ENCODE measurements at regions not wholly inside any gene's neighbourhood (a gene's known extent, or its start where the extent isn't known, plus 50 kb on each side); places are given as distances from the start of the nearest gene placed in this dataset.

GRCh38 chr9:80020056-80020455 is 448.3 kb downstream of the TLE4 start:
- in situ Hi-C loops (cut with HindIII; ENCODE audit: low pct_ligation_motif_present, low pct_unique_long_range_greater_than_20kb, low sequenced_read_pairs) = no loop called here
- DNase-seq = no peak

GRCh38 chr9:80013891-80014290 is 442.1 kb downstream of the TLE4 start:
- no peak for DNase-seq
- in situ Hi-C loops (cut with HindIII; ENCODE audit: low pct_ligation_motif_present, low pct_unique_long_range_greater_than_20kb, low sequenced_read_pairs) = no loop called here

GRCh38 chr9:80012557-80013330 is 441.0 kb downstream of the TLE4 start:
- DNase-seq = no peak
- in situ Hi-C loops (cut with HindIII; ENCODE audit: low pct_ligation_motif_present, low pct_unique_long_range_greater_than_20kb, low sequenced_read_pairs) = no loop called here

GRCh38 chr9:80009204-80009603 is 437.4 kb downstream of the TLE4 start:
- DNase-seq = no peak
- in situ Hi-C loops (cut with HindIII; ENCODE audit: low pct_ligation_motif_present, low pct_unique_long_range_greater_than_20kb, low sequenced_read_pairs) = no loop called here

GRCh38 chr9:80004714-80005113 is 432.9 kb downstream of the TLE4 start:
- in situ Hi-C loops (cut with HindIII; ENCODE audit: low pct_ligation_motif_present, low pct_unique_long_range_greater_than_20kb, low sequenced_read_pairs) = no loop called here
- DNase-seq = no peak

- in situ Hi-C loops (cut with HindIII; ENCODE audit: low pct_ligation_motif_present, low pct_unique_long_range_greater_than_20kb, low sequenced_read_pairs) = no loop called here
- DNase-seq = no peak
These were observed 418.8 kb downstream of the TLE4 start for GRCh38 chr9:79990536-79990935.

- in situ Hi-C loops (cut with HindIII; ENCODE audit: low pct_ligation_motif_present, low pct_unique_long_range_greater_than_20kb, low sequenced_read_pairs) = no loop called here
These were observed 417.3 kb downstream of the TLE4 start for GRCh38 chr9:79989079-79989478.

GRCh38 chr9:79988126-79988525 is 416.4 kb downstream of the TLE4 start:
- DNase-seq = no peak
- in situ Hi-C loops (cut with HindIII; ENCODE audit: low pct_ligation_motif_present, low pct_unique_long_range_greater_than_20kb, low sequenced_read_pairs) = no loop called here

More at GRCh38 chr9:79989079-79989478, 417.3 kb downstream of the TLE4 start:
- DNase-seq = no peak

- in situ Hi-C loops (cut with HindIII; ENCODE audit: low pct_ligation_motif_present, low pct_unique_long_range_greater_than_20kb, low sequenced_read_pairs) = no loop called here
- no peak for DNase-seq
These were observed 414.7 kb downstream of the TLE4 start for GRCh38 chr9:79986437-79986836.

- in situ Hi-C loops (cut with HindIII; ENCODE audit: low pct_ligation_motif_present, low pct_unique_long_range_greater_than_20kb, low sequenced_read_pairs) = no loop called here
- no peak for DNase-seq
These were observed 414.0 kb downstream of the TLE4 start for GRCh38 chr9:79985772-79986171.

GRCh38 chr9:79985264-79985663 is 413.5 kb downstream of the TLE4 start:
- in situ Hi-C loops (cut with HindIII; ENCODE audit: low pct_ligation_motif_present, low pct_unique_long_range_greater_than_20kb, low sequenced_read_pairs) = no loop called here
- DNase-seq = no peak

- in situ Hi-C loops (cut with HindIII; ENCODE audit: low pct_ligation_motif_present, low pct_unique_long_range_greater_than_20kb, low sequenced_read_pairs) = no loop called here
- no peak for DNase-seq
These were observed 412.8 kb downstream of the TLE4 start for GRCh38 chr9:79984429-79985067.

GRCh38 chr9:79980432-79980831 is 408.7 kb downstream of the TLE4 start:
- in situ Hi-C loops (cut with HindIII; ENCODE audit: low pct_ligation_motif_present, low pct_unique_long_range_greater_than_20kb, low sequenced_read_pairs) = no loop called here
- DNase-seq = no peak

- in situ Hi-C loops (cut with HindIII; ENCODE audit: low pct_ligation_motif_present, low pct_unique_long_range_greater_than_20kb, low sequenced_read_pairs) = no loop called here
- DNase-seq = no peak
These were observed 405.9 kb downstream of the TLE4 start for GRCh38 chr9:79977510-79978197.

GRCh38 chr9:79977074-79977435 is 405.3 kb downstream of the TLE4 start:
- in situ Hi-C loops (cut with HindIII; ENCODE audit: low pct_ligation_motif_present, low pct_unique_long_range_greater_than_20kb, low sequenced_read_pairs) = no loop called here

GRCh38 chr9:79976257-79977073 is 404.7 kb downstream of the TLE4 start:
- no peak for DNase-seq
- in situ Hi-C loops (cut with HindIII; ENCODE audit: low pct_ligation_motif_present, low pct_unique_long_range_greater_than_20kb, low sequenced_read_pairs) = no loop called here

More at GRCh38 chr9:79977074-79977435, 405.3 kb downstream of the TLE4 start:
- DNase-seq = no peak

- DNase-seq = no peak
- in situ Hi-C loops (cut with HindIII; ENCODE audit: low pct_ligation_motif_present, low pct_unique_long_range_greater_than_20kb, low sequenced_read_pairs) = no loop called here
These were observed 404.0 kb downstream of the TLE4 start for GRCh38 chr9:79975621-79976256.

GRCh38 chr9:79974806-79975422 is 403.1 kb downstream of the TLE4 start:
- no peak for DNase-seq
- in situ Hi-C loops (cut with HindIII; ENCODE audit: low pct_ligation_motif_present, low pct_unique_long_range_greater_than_20kb, low sequenced_read_pairs) = no loop called here
